Activated CD4-positive, alpha-beta T cell treated with anti-CD3 and anti-CD28 coated beads for 36 hours (primary cell): ENCODE measurements at regions not wholly inside any gene's neighbourhood (a gene's known extent, or its start where the extent isn't known, plus 50 kb on each side); places are given as distances from the start of the nearest gene placed in this dataset.
A peak's percentile ranks its signal among the peaks of the same experiment; 100 is the strongest.
"Not testable (repeated sequence)": the region's sequence is repeated elsewhere in the genome, so short reads cannot be mapped to it uniquely, and the experiment has no call there.

Source experiments
- ATAC-seq: fragments of 200-7000 bp; cut with Tn5 transposase; one replicate; pipeline ENCODE4 v1.10.0; 2021; ENCODE audit warnings: mild to moderate bottlenecking, moderate library complexity
- CTCF ChIA-PET: fragments of 350-600 bp; sonication (Branson Sonifier 250); formaldehyde crosslinking; loops from one replicate; lab custom pipeline; 2021; ENCODE audit warnings: antibody characterized with exemption; lab: Charles Lee
- POLR2A ChIA-PET: fragments of 350-600 bp; sonication (Branson Sonifier 250); formaldehyde crosslinking; loops from one replicate; lab custom pipeline; 2021; ENCODE audit warnings: antibody characterized with exemption, inconsistent platforms; lab: Charles Lee
- DNase-seq: peaks from one replicate; pipeline ENCODE4 v3.0.0-alpha.2; 2020
- H3K27ac Mint-ChIP-seq: one replicate; pipeline ENCODE4 v1.8.0; 2021; ENCODE audit warnings: mixed read lengths
- H3K27me3 Mint-ChIP-seq: one replicate; pipeline ENCODE4 v1.8.0; 2021; ENCODE audit warnings: mixed read lengths
- H3K36me3 Mint-ChIP-seq: one replicate; pipeline ENCODE4 v1.8.0; 2021; ENCODE audit warnings: low read depth, mixed read lengths
- H3K4me1 Mint-ChIP-seq: one replicate; pipeline ENCODE4 v1.8.0; 2021; ENCODE audit warnings: mixed read lengths
- H3K4me3 Mint-ChIP-seq: one replicate; pipeline ENCODE4 v1.8.0; 2021; ENCODE audit warnings: mild to moderate bottlenecking, moderate library complexity, mixed read lengths
- H3K9me3 Mint-ChIP-seq: one replicate; pipeline ENCODE4 v1.8.0; 2021; ENCODE audit warnings: low read depth, mixed read lengths
- intact Hi-C, 2 experiments: fragments of 100-400 bp; cut with DNase I in 1 of 2; cut with micrococcal nuclease in 1 of 2; formaldehyde crosslinking; loops; one replicate each; pipeline versions ENCODE4 v1.14.2 to v1.15.1; 2022 to 2024; cut with DNase I, micrococcal nuclease

GRCh38 chr15:96867992-96868391, 537.5 kb downstream of the NR2F2 start:
- no peak for ATAC-seq
- H3K4me3 Mint-ChIP-seq, result no peak overlapping the region
- intact Hi-C loops, result no loop called here
- DNase-seq, result no peak
- peaks cover 2% of the 10 kb centered on the region for H3K27me3 Mint-ChIP-seq
- peaks cover 9% of the 10 kb centered on the region for H3K9me3 Mint-ChIP-seq
- POLR2A ChIA-PET, result no interaction called here
- CTCF ChIA-PET, result no interaction called here
- no peaks in the 10 kb centered on the region for H3K4me1 Mint-ChIP-seq
- no peaks in the 10 kb centered on the region for H3K36me3 Mint-ChIP-seq
- no peak overlapping the region for H3K27ac Mint-ChIP-seq

GRCh38 chr15:96869122-96869521, 538.6 kb downstream of the NR2F2 start:
- CTCF ChIA-PET, result no interaction called here
- DNase-seq (no peak), ATAC-seq (no peak)
- Mint-ChIP-seq H3K4me3 (no peak overlapping the region), H3K27ac (no peak overlapping the region), H3K9me3 (peaks cover 9% of the 10 kb centered on the region), H3K36me3 (no peaks in the 10 kb centered on the region), H3K27me3 (peaks cover 2% of the 10 kb centered on the region), H3K4me1 (no peaks in the 10 kb centered on the region)
- POLR2A ChIA-PET, result no interaction called here
- intact Hi-C loops, result no loop called here

GRCh38 chr15:96869790-96870189, 539.3 kb downstream of the NR2F2 start:
- H3K27ac Mint-ChIP-seq, result no peak overlapping the region
- intact Hi-C loops, result no loop called here
- H3K27me3 Mint-ChIP-seq, result peaks cover 2% of the 10 kb centered on the region
- no peaks in the 10 kb centered on the region for H3K36me3 Mint-ChIP-seq
- ChIA-PET CTCF (no interaction called here), POLR2A (no interaction called here)
- H3K4me1 Mint-ChIP-seq, result no peaks in the 10 kb centered on the region
- peaks cover 4% of the 10 kb centered on the region for H3K9me3 Mint-ChIP-seq
- DNase-seq, result no peak
- H3K4me3 Mint-ChIP-seq, result no peak overlapping the region
- ATAC-seq, result no peak

- no peaks in the 10 kb centered on the region for H3K4me1 Mint-ChIP-seq
These were observed 540.1 kb downstream of the NR2F2 start for GRCh38 chr15:96870580-96870979.

GRCh38 chr15:96877442-96877841, 546.9 kb downstream of the NR2F2 start:
- intact Hi-C loops, CTCF ChIA-PET, H3K4me3 Mint-ChIP-seq: not testable (repeated sequence)

More at GRCh38 chr15:96870580-96870979, 540.1 kb downstream of the NR2F2 start:
- DNase-seq, result no peak
- ChIA-PET CTCF (no interaction called here), POLR2A (no interaction called here)
- intact Hi-C loops, result no loop called here
- peaks cover 2% of the 10 kb centered on the region for H3K27me3 Mint-ChIP-seq
- H3K4me3 Mint-ChIP-seq, result no peak overlapping the region
- peaks cover 4% of the 10 kb centered on the region for H3K9me3 Mint-ChIP-seq
- H3K27ac Mint-ChIP-seq, result no peak overlapping the region
- no peaks in the 10 kb centered on the region for H3K36me3 Mint-ChIP-seq
- no peak for ATAC-seq

GRCh38 chr15:96878129-96878528, 547.6 kb downstream of the NR2F2 start:
- no peaks in the 10 kb centered on the region for H3K9me3 Mint-ChIP-seq
- no peak overlapping the region for H3K4me3 Mint-ChIP-seq
- no peaks in the 10 kb centered on the region for H3K4me1 Mint-ChIP-seq
- ChIA-PET CTCF (interaction anchor here (0.6 kb wide), 1 partner anchor 1192 kb away, joined by 3 read pairs; no protein-coding TSS in a partner anchor), POLR2A (no interaction called here)
- no peak for DNase-seq
- no peak for ATAC-seq
- no peak overlapping the region for H3K27ac Mint-ChIP-seq
- intact Hi-C loops, result no loop called here
- no peaks in the 10 kb centered on the region for H3K36me3 Mint-ChIP-seq
- H3K27me3 Mint-ChIP-seq, result no peaks in the 10 kb centered on the region

More at GRCh38 chr15:96877442-96877841, 546.9 kb downstream of the NR2F2 start:
- H3K27ac Mint-ChIP-seq, DNase-seq, H3K9me3 Mint-ChIP-seq, POLR2A ChIA-PET, H3K27me3 Mint-ChIP-seq, H3K4me1 Mint-ChIP-seq, H3K36me3 Mint-ChIP-seq, ATAC-seq: not testable (repeated sequence)

- no peak overlapping the region for H3K27ac Mint-ChIP-seq
- no peaks in the 10 kb centered on the region for H3K36me3 Mint-ChIP-seq
- no peak for DNase-seq
- ChIA-PET POLR2A (interaction anchor here (0.7 kb wide), 1 partner anchor 1084 kb away, joined by 3 read pairs; no protein-coding TSS in a partner anchor), CTCF (no interaction called here)
- H3K9me3 Mint-ChIP-seq, result no peaks in the 10 kb centered on the region
- H3K4me3 Mint-ChIP-seq, result no peak overlapping the region
- H3K4me1 Mint-ChIP-seq, result no peaks in the 10 kb centered on the region
- no peak for ATAC-seq
- intact Hi-C loops, result no loop called here
- H3K27me3 Mint-ChIP-seq, result no peaks in the 10 kb centered on the region
These were observed 551.7 kb downstream of the NR2F2 start for GRCh38 chr15:96882121-96882772.

GRCh38 chr15:96887730-96888129, 557.2 kb downstream of the NR2F2 start:
- no peaks in the 10 kb centered on the region for H3K9me3 Mint-ChIP-seq
- H3K27me3 Mint-ChIP-seq, result no peaks in the 10 kb centered on the region
- H3K4me1 Mint-ChIP-seq, result peaks cover 14% of the 10 kb centered on the region
- intact Hi-C loops, result no loop called here
- ChIA-PET CTCF (no interaction called here), POLR2A (no interaction called here)
- no peak for ATAC-seq
- no peak overlapping the region for H3K4me3 Mint-ChIP-seq
- no peak for DNase-seq
- H3K36me3 Mint-ChIP-seq, result no peaks in the 10 kb centered on the region
- H3K27ac Mint-ChIP-seq, result no peak overlapping the region

- Mint-ChIP-seq H3K27me3 (no peaks in the 10 kb centered on the region), H3K36me3 (no peaks in the 10 kb centered on the region), H3K9me3 (no peaks in the 10 kb centered on the region), H3K4me3 (no peak overlapping the region), H3K4me1 (peaks cover 14% of the 10 kb centered on the region), H3K27ac (no peak overlapping the region)
- DNase-seq (no peak), ATAC-seq (no peak)
- intact Hi-C loops, result no loop called here
- ChIA-PET CTCF (no interaction called here), POLR2A (no interaction called here)
These were observed 558.3 kb downstream of the NR2F2 start for GRCh38 chr15:96888764-96889163.

GRCh38 chr15:96889734-96890480, 559.4 kb downstream of the NR2F2 start:
- no peak for ATAC-seq
- DNase-seq, result no peak
- ChIA-PET POLR2A (no interaction called here), CTCF (interaction anchor here (0.6 kb wide), 1 partner anchor 14 kb away, joined by 3 read pairs; no protein-coding TSS in a partner anchor)
- H3K27me3 Mint-ChIP-seq, result no peaks in the 10 kb centered on the region
- H3K9me3 Mint-ChIP-seq, result no peaks in the 10 kb centered on the region
- H3K4me3 Mint-ChIP-seq, result peak overlapping the region; percentile 60
- intact Hi-C loops, result loop anchor here in 1 of 2 experiments (10.0 kb wide), 1 partner anchor 535 kb away; no protein-coding TSS in a partner anchor
- no peak overlapping the region for H3K27ac Mint-ChIP-seq
- H3K4me1 Mint-ChIP-seq, result peaks cover 14% of the 10 kb centered on the region
- no peaks in the 10 kb centered on the region for H3K36me3 Mint-ChIP-seq

- Mint-ChIP-seq H3K4me1 (peaks cover 14% of the 10 kb centered on the region), H3K36me3 (no peaks in the 10 kb centered on the region), H3K9me3 (no peaks in the 10 kb centered on the region), H3K4me3 (no peak overlapping the region), H3K27me3 (no peaks in the 10 kb centered on the region), H3K27ac (no peak overlapping the region)
- ChIA-PET CTCF (no interaction called here), POLR2A (no interaction called here)
- intact Hi-C loops, result loop anchor here in 1 of 2 experiments (10.0 kb wide), 1 partner anchor 536 kb away; no protein-coding TSS in a partner anchor
- no peak for DNase-seq
- no peak for ATAC-seq
These were observed 560.5 kb downstream of the NR2F2 start for GRCh38 chr15:96891046-96891445.
